Cardiac muscle cell (in vitro differentiated cells and primary cell): ENCODE measurements at regions not wholly inside any gene's neighbourhood (a gene's known extent, or its start where the extent isn't known, plus 50 kb on each side); places are given as distances from the start of the nearest gene placed in this dataset.

Experiments used
- DNase-seq, 2 donors: peaks; one replicate each; pipeline versions ENCODE4 v3.0.0 to v3.0.0-alpha.2; 2010 to 2017; ENCODE audit warnings: low read depth in 1 of 2, low spot score in 1 of 2
- H3K27ac ChIP-seq: fragments of 200-600 bp; sonication (generic); 2 replicates; pipeline ENCODE4 v1.5.1; 2016
- H3K27me3 ChIP-seq: fragments of 200-600 bp; sonication (generic); 2 replicates; pipeline ENCODE4 v1.6.0; 2016; ENCODE audit warnings: control low read depth
- H3K36me3 ChIP-seq: fragments of 200-600 bp; sonication (generic); 2 replicates; pipeline ENCODE4 v1.5.1; 2016; ENCODE audit warnings: control low read depth
- H3K4me1 ChIP-seq: fragments of 200-600 bp; sonication (generic); 2 replicates; pipeline ENCODE4 v1.8.1; 2017; ENCODE audit warnings: low read depth, mild to moderate bottlenecking, mixed run types
- H3K4me3 ChIP-seq: fragments of 200-600 bp; sonication (generic); 2 replicates; pipeline ENCODE4 v1.5.1; 2016; ENCODE audit warnings: mild to moderate bottlenecking
- H3K9me3 ChIP-seq: fragments of 200-600 bp; sonication (generic); 2 replicates; pipeline ENCODE4 v1.5.1; 2017; ENCODE audit warnings: low read depth, mild to moderate bottlenecking, control low read depth
- CTCF ChIP-seq: IDR thresholded peaks from 2 replicates; pipeline ENCODE4 v1.5.1; 2012; ENCODE audit warnings: low read depth, mild to moderate bottlenecking, low read length

- no peak overlapping the region for H3K4me3 ChIP-seq
- no peaks in the 10 kb centered on the region for H3K9me3 ChIP-seq
- no peak overlapping the region for H3K27ac ChIP-seq
- no peaks in the 10 kb centered on the region for H3K4me1 ChIP-seq
- no peaks in the 10 kb centered on the region for H3K36me3 ChIP-seq
- H3K27me3 ChIP-seq, result no peaks in the 10 kb centered on the region
- no peak for DNase-seq
- no peak for TF ChIP-seq CTCF
These were observed 1563.2 kb upstream of the MIR17HG start for GRCh38 chr13:89784161-89784809.

- no peaks in the 10 kb centered on the region for H3K27me3 ChIP-seq
- H3K4me3 ChIP-seq, result no peak overlapping the region
- TF ChIP-seq CTCF, result no peak
- H3K36me3 ChIP-seq, result no peaks in the 10 kb centered on the region
- DNase-seq, result no peak
- H3K27ac ChIP-seq, result no peak overlapping the region
- no peaks in the 10 kb centered on the region for H3K4me1 ChIP-seq
- no peaks in the 10 kb centered on the region for H3K9me3 ChIP-seq
These were observed 1561.0 kb upstream of the MIR17HG start for GRCh38 chr13:89786531-89786930.

GRCh38 chr13:89790696-89791095, 1556.8 kb upstream of the MIR17HG start:
- TF ChIP-seq CTCF, result no peak
- no peaks in the 10 kb centered on the region for H3K9me3 ChIP-seq
- H3K4me1 ChIP-seq, result no peaks in the 10 kb centered on the region
- H3K27me3 ChIP-seq, result no peaks in the 10 kb centered on the region
- DNase-seq, result no peak
- H3K27ac ChIP-seq, result no peak overlapping the region
- no peak overlapping the region for H3K4me3 ChIP-seq
- no peaks in the 10 kb centered on the region for H3K36me3 ChIP-seq

GRCh38 chr13:89791971-89792630, 1555.4 kb upstream of the MIR17HG start:
- H3K4me1 ChIP-seq, result no peaks in the 10 kb centered on the region
- DNase-seq, result no peak
- no peaks in the 10 kb centered on the region for H3K9me3 ChIP-seq
- H3K4me3 ChIP-seq, result no peak overlapping the region
- no peaks in the 10 kb centered on the region for H3K36me3 ChIP-seq
- no peak overlapping the region for H3K27ac ChIP-seq
- TF ChIP-seq CTCF, result no peak
- no peaks in the 10 kb centered on the region for H3K27me3 ChIP-seq

- H3K4me3 ChIP-seq, result no peak overlapping the region
- H3K36me3 ChIP-seq, result no peaks in the 10 kb centered on the region
- no peaks in the 10 kb centered on the region for H3K9me3 ChIP-seq
- no peaks in the 10 kb centered on the region for H3K4me1 ChIP-seq
- H3K27me3 ChIP-seq, result no peaks in the 10 kb centered on the region
- no peak for DNase-seq
- no peak for TF ChIP-seq CTCF
- H3K27ac ChIP-seq, result no peak overlapping the region
These were observed 1551.3 kb upstream of the MIR17HG start for GRCh38 chr13:89796196-89796595.
